ENCODE measurements at regions not wholly inside any gene's neighbourhood (a gene's known extent, or its start where the extent isn't known, plus 50 kb on each side); places are given as distances from the start of the nearest gene placed in this dataset.
A peak's percentile ranks its signal among the peaks of the same experiment; 100 is the strongest.

DNA sequence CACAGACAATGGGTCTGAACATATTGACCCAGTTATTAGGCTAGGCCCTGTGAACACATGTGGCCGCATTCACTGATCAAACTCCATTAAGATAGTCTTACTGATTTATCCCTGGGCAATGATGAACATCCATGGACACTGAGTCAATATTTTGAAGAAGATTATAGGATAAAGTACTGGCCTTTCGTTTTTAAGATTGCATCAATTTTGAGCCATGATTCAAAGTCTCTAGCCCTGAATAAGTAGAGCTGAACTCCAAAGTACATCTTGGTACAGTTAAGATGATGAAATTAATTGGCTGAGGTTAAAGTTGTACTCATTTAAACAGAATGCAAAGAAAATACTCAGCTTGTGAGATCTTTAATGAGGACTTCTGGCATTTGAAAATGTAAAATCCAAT, 1581.9 kb downstream of the EFNB2 start:
- DNase-seq (ENCODE audit: low spot score) (no peak), ATAC-seq (ENCODE audit: low read depth) (peak; percentile 87)
- no peak for TF ChIP-seq CTCF (IDR thresholded peaks at IDR 0.05; ENCODE audit: poor library complexity, severe bottlenecking)
- no peaks in the 10 kb centered on the region for H3K36me3 ChIP-seq (ENCODE audit: low read depth)
- H3K4me1 ChIP-seq (ENCODE audit: insufficient read depth, poor library complexity, severe bottlenecking) = no peaks in the 10 kb centered on the region
- H3K27me3 ChIP-seq (ENCODE audit: insufficient read depth, poor library complexity, severe bottlenecking) = no peaks in the 10 kb centered on the region
- H3K27ac ChIP-seq (ENCODE audit: poor library complexity, severe bottlenecking) = peak overlapping the region; percentile 13
- H3K4me3 ChIP-seq (ENCODE audit: severe bottlenecking) = no peak overlapping the region
- no peaks in the 10 kb centered on the region for H3K9me3 ChIP-seq (ENCODE audit: severe bottlenecking)

DNA sequence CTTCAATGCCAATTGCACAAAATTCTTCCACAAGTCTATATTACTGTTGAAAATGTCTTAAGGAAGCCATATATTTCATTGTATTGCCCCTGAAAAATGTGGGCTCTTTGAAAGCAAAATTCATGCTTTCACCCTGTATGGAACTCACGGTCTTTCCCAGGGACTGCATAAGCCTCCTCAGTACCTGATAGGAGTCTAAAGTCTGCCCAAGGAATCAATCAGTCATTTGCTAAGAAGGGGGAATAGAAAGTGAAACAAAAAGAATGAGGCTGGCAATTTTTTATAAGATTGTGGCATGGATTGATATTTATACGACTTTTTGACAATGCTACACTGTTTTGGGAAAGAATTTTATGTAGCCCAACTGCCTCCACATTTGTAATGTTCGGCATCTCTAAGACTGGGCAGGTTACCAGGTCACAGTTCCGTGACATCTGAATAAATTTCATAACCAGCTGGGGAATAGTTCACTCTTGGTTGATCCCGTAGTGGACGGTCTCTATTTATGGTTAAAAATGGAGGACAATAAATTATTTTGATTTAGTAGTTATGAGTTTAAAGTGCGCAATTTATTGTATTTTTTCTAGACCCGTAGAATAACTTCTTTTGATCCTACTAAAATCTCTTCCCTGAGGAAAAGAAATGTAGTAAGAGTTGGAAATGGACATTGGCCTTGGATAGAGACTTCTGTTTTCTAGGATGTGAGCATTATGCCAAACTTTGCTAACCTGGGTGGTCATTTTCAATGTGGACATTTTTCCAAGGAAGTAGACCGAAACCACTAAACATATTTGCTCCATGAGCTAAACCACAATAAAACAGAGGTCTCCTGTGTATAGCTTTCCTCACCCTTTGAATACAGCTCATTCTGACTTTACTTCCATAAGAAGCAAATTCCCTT, 1585.4 kb downstream of the EFNB2 start:
- Histone ChIP-seq H3K36me3 (ENCODE audit: low read depth) (no peaks in the 10 kb centered on the region), H3K4me1 (ENCODE audit: insufficient read depth, poor library complexity, severe bottlenecking) (no peaks in the 10 kb centered on the region), H3K27me3 (ENCODE audit: insufficient read depth, poor library complexity, severe bottlenecking) (no peaks in the 10 kb centered on the region), H3K27ac (ENCODE audit: poor library complexity, severe bottlenecking) (no peak overlapping the region), H3K4me3 (ENCODE audit: severe bottlenecking) (no peak overlapping the region), H3K9me3 (ENCODE audit: severe bottlenecking) (no peaks in the 10 kb centered on the region)
- ATAC-seq (ENCODE audit: low read depth) = no peak
- DNase-seq (ENCODE audit: low spot score) = no peak
- TF ChIP-seq CTCF (IDR thresholded peaks at IDR 0.05; ENCODE audit: poor library complexity, severe bottlenecking) = no peak

GRCh38 chr13:104944176-104944575, 1591.3 kb downstream of the EFNB2 start:
- Histone ChIP-seq H3K9me3 (ENCODE audit: severe bottlenecking) (no peaks in the 10 kb centered on the region), H3K4me1 (ENCODE audit: insufficient read depth, poor library complexity, severe bottlenecking) (no peaks in the 10 kb centered on the region), H3K27me3 (ENCODE audit: insufficient read depth, poor library complexity, severe bottlenecking) (no peaks in the 10 kb centered on the region), H3K36me3 (ENCODE audit: low read depth) (no peaks in the 10 kb centered on the region), H3K27ac (ENCODE audit: poor library complexity, severe bottlenecking) (no peak overlapping the region), H3K4me3 (ENCODE audit: severe bottlenecking) (no peak overlapping the region)
- no peak for DNase-seq (ENCODE audit: low spot score)
- TF ChIP-seq CTCF (IDR thresholded peaks at IDR 0.05; ENCODE audit: poor library complexity, severe bottlenecking) = no peak
- no peak for ATAC-seq (ENCODE audit: low read depth)

GRCh38 chr13:104943331-104943730, 1592.1 kb downstream of the EFNB2 start:
- Histone ChIP-seq H3K36me3 (ENCODE audit: low read depth) (no peaks in the 10 kb centered on the region), H3K4me1 (ENCODE audit: insufficient read depth, poor library complexity, severe bottlenecking) (no peaks in the 10 kb centered on the region), H3K9me3 (ENCODE audit: severe bottlenecking) (no peaks in the 10 kb centered on the region), H3K4me3 (ENCODE audit: severe bottlenecking) (no peak overlapping the region), H3K27ac (ENCODE audit: poor library complexity, severe bottlenecking) (no peak overlapping the region), H3K27me3 (ENCODE audit: insufficient read depth, poor library complexity, severe bottlenecking) (no peaks in the 10 kb centered on the region)
- TF ChIP-seq CTCF (IDR thresholded peaks at IDR 0.05; ENCODE audit: poor library complexity, severe bottlenecking) = no peak
- ATAC-seq (ENCODE audit: low read depth) (no peak), DNase-seq (ENCODE audit: low spot score) (no peak)

GRCh38 chr13:104937881-104938280, 1597.6 kb downstream of the EFNB2 start:
- no peak for TF ChIP-seq CTCF (IDR thresholded peaks at IDR 0.05; ENCODE audit: poor library complexity, severe bottlenecking)
- Histone ChIP-seq H3K4me1 (ENCODE audit: insufficient read depth, poor library complexity, severe bottlenecking) (no peaks in the 10 kb centered on the region), H3K27ac (ENCODE audit: poor library complexity, severe bottlenecking) (no peak overlapping the region), H3K4me3 (ENCODE audit: severe bottlenecking) (no peak overlapping the region), H3K27me3 (ENCODE audit: insufficient read depth, poor library complexity, severe bottlenecking) (no peaks in the 10 kb centered on the region), H3K9me3 (ENCODE audit: severe bottlenecking) (no peaks in the 10 kb centered on the region), H3K36me3 (ENCODE audit: low read depth) (no peaks in the 10 kb centered on the region)
- DNase-seq (ENCODE audit: low spot score) = no peak
- ATAC-seq (ENCODE audit: low read depth) = no peak

Data from RWPE2 (cell line).